ENCODE measurements at regions not wholly inside any gene's neighbourhood (a gene's known extent, or its start where the extent isn't known, plus 50 kb on each side); places are given as distances from the start of the nearest gene placed in this dataset.

- TF ChIP-seq ZFX (IDR thresholded peaks at IDR 0.05) = no peak
- no peak for TF ChIP-seq CTCF (conservative IDR thresholded peaks at IDR 0.05)
- H3K27ac ChIP-seq = no peak overlapping the region
Observed at GRCh38 chr7:89780291-89780690, 374.0 kb upstream of the STEAP1 start.

DNA sequence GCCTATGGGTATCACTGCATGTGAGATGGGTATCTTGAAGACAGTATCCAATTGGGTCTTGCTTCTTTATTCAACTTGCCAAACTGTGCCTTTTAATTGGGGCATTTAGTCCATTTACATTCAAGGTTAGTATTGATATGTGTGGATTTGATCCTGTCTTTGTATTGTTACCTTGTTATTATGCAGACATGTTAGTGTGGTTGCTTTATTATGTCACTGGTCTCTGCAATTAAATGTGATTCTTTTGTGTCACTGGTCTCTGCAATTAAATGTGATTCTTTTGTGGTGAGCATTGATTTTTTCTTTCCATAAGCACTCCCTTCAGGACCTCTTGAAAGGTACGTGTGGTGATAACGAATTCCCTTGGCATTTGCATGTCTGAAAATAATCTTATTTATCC, 357.8 kb upstream of the STEAP1 start:
- no peak overlapping the region for H3K27ac ChIP-seq
- TF ChIP-seq ZFX (IDR thresholded peaks at IDR 0.05) (no peak), CTCF (conservative IDR thresholded peaks at IDR 0.05) (no peak)

DNA sequence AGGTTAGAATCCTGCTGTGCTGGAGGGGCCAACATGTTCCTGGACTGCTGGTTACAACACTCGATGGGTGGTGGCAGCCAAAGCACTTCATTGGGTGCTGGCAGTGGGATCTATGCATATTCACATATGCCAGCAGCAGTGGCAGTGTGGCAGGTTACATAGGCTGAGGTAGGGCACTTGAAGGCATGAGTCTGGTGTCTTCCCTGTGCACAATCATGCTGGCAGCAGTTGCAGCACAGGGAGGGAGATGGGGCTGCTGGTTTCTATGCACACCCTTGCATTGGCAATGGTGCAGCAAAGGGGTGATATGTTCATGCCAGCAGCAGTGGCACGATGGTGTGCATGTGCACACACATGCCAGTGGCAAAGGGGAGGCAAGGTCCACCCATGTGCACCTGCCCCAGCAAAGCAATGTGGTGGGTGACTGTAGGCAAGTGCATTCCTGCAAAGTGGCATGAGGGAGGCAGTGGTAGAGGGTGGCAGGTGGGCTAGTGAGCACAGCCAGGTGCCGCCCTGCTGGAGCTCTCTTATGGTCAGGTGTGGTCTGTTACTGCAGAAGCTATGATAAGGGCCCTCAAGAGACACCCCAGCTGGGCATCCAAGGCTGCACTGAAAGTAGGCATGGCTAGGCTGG, 356.2 kb upstream of the STEAP1 start:
- TF ChIP-seq ZFX (IDR thresholded peaks at IDR 0.05) = no peak
- no peak for TF ChIP-seq CTCF (conservative IDR thresholded peaks at IDR 0.05)
- H3K27ac ChIP-seq = no peak overlapping the region

DNA sequence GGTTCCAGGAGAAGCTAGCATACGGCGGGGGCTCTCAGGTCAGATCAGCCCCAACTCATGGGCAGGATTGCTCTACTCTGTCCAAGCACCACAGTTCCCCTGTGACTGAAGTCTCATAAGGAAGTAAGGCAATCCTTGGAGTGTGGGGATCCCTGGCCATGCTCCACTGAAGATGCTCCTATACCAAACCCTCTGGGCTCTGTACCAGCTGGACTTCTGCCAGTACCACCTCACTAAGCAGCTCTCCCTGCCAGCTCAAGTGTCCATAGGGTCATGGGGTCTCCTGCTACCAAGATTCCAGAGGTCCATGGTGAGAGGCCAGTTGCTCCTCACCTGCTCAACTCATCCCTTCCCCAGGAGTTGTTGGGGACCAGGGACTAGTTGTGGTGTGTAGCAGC, 355.7 kb upstream of the STEAP1 start:
- no peak for TF ChIP-seq CTCF (conservative IDR thresholded peaks at IDR 0.05)
- TF ChIP-seq ZFX (IDR thresholded peaks at IDR 0.05) = no peak
- H3K27ac ChIP-seq = no peak overlapping the region

DNA sequence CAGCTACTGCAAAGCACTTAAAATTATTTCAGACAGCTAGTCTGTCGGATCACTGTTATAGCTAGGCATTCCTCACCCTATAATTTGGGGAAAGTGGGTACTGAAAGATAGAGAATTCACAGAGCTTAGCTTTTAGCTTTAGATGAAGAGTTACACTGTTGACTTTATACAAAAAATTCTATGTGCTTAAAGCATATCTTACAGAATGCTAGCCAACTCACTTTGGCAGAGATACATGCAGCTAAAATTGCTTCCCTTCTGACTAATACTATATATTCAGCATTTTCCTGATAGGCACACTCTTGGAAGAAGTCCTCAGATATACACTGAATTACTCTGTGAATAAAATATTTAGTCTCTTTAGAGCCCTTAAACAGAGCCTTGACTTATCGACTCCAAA, 353.5 kb upstream of the STEAP1 start:
- no peak overlapping the region for H3K27ac ChIP-seq
- TF ChIP-seq ZFX (IDR thresholded peaks at IDR 0.05) = no peak
- no peak for TF ChIP-seq CTCF (conservative IDR thresholded peaks at IDR 0.05)

DNA sequence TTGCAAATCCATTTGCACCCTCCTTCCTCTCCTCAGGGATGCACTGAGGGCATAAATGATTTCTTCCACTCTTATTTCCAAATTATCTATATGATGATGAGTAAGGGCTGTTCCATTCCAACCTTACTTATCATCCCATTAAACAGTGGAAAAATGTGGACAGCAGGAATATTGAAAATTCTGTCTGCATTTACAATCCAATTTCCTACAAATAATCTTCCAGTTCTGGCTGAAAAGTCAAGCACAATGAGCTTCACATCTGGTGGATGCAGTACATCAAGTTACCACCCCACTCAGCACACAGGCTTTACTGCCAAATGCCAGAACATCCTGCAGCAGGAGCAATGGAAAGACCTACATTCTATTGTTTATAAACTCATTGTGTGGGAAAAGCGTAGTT, 345.0 kb upstream of the STEAP1 start:
- TF ChIP-seq ZFX (IDR thresholded peaks at IDR 0.05) (no peak), CTCF (conservative IDR thresholded peaks at IDR 0.05) (no peak)
- H3K27ac ChIP-seq = no peak overlapping the region

GRCh38 chr7:89813081-89813480, 341.2 kb upstream of the STEAP1 start:
- H3K27ac ChIP-seq = no peak overlapping the region
- TF ChIP-seq ZFX (IDR thresholded peaks at IDR 0.05) = no peak
- no peak for TF ChIP-seq CTCF (conservative IDR thresholded peaks at IDR 0.05)
